ENCODE measurements at regions not wholly inside any gene's neighbourhood (a gene's known extent, or its start where the extent isn't known, plus 50 kb on each side); places are given as distances from the start of the nearest gene placed in this dataset.
"Not testable (repeated sequence)": the region's sequence is repeated elsewhere in the genome, so short reads cannot be mapped to it uniquely, and the experiment has no call there.

GRCh38 chr9:104389341-104389740 lies 114.7 kb upstream of the OR13F1 start:
- no peak for DNase-seq (ENCODE audit: low spot score)
- ATAC-seq (ENCODE audit: low FRiP score) = no peak

DNA sequence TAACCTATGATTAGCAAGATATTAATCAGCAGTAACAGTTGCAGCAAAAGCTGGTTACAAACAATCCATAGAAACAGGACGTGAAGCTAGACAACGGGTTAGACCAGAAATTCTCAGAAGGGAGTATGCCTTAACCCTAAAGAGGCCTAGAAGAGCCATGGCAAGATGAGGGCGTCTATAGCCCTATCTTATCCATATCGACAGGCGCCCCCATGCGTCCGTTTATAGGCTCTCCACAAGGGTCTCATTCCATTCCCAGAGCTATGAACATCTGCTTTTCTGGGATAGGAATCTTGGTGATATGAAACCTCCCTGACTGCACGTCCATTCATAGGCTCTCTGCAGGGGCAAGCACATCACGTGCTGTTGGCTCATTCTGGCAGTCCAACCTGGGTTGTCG lies 109.2 kb upstream of the OR13F1 start:
- not testable (repeated sequence) for ATAC-seq (ENCODE audit: low FRiP score); DNase-seq (ENCODE audit: low spot score)

More at GRCh38 chr9:104389341-104389740, 114.7 kb upstream of the OR13F1 start:
- TF ChIP-seq, protein P1, sequence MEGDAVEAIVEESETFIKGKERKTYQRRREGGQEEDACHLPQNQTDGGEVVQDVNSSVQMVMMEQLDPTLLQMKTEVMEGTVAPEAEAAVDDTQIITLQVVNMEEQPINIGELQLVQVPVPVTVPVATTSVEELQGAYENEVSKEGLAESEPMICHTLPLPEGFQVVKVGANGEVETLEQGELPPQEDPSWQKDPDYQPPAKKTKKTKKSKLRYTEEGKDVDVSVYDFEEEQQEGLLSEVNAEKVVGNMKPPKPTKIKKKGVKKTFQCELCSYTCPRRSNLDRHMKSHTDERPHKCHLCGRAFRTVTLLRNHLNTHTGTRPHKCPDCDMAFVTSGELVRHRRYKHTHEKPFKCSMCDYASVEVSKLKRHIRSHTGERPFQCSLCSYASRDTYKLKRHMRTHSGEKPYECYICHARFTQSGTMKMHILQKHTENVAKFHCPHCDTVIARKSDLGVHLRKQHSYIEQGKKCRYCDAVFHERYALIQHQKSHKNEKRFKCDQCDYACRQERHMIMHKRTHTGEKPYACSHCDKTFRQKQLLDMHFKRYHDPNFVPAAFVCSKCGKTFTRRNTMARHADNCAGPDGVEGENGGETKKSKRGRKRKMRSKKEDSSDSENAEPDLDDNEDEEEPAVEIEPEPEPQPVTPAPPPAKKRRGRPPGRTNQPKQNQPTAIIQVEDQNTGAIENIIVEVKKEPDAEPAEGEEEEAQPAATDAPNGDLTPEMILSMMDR (IDR thresholded peaks at IDR 0.05) = no peak

DNA sequence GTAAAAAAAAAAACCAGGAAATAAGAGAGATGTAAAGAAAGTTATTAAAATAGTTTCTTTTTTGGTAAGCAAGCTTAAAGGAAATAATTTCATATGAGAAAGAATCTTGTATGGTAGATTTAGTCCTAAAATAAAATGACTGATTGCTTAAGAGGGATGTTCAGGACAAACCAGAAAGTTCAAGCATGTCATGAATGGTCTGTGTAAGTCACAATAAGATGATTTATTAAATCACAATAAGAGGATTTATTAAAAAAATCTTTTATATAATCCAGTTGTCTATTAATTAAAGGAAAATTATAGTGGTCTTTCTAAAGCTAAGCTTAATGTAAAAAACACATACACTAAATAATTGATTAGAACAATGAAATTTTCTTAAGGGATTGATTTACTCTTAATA lies 91.8 kb upstream of the OR13F1 start:
- ATAC-seq (ENCODE audit: low FRiP score) (no peak), DNase-seq (ENCODE audit: low spot score) (no peak)
- TF ChIP-seq, protein P1 (IDR thresholded peaks at IDR 0.05) = no peak

DNA sequence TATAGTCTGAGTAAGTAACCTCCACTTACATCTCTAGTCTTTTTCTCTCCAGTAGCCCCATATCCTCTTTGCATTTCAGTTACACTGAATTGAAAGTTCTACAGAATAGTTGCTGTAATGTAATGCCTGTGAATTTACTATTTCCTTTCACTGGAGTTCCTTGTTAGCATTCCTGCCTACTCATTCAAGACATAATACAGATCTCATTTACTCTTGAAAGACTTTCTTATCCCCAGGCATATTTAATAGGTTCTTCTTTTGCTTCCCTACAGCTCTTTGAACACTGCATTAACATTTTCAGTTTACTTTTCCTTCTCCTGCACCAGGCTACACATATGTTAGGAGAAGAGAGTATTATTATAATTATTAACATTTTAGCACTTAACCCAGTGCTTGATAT lies 87.6 kb upstream of the OR13F1 start:
- DNase-seq (ENCODE audit: low spot score) (no peak), ATAC-seq (ENCODE audit: low FRiP score) (no peak)
- TF ChIP-seq, protein P1 (IDR thresholded peaks at IDR 0.05) = no peak

GRCh38 chr9:104417296-104417695 lies 86.8 kb upstream of the OR13F1 start:
- ATAC-seq (ENCODE audit: low FRiP score) (no peak), DNase-seq (ENCODE audit: low spot score) (no peak)
- TF ChIP-seq, protein P1 (IDR thresholded peaks at IDR 0.05) = no peak

DNA sequence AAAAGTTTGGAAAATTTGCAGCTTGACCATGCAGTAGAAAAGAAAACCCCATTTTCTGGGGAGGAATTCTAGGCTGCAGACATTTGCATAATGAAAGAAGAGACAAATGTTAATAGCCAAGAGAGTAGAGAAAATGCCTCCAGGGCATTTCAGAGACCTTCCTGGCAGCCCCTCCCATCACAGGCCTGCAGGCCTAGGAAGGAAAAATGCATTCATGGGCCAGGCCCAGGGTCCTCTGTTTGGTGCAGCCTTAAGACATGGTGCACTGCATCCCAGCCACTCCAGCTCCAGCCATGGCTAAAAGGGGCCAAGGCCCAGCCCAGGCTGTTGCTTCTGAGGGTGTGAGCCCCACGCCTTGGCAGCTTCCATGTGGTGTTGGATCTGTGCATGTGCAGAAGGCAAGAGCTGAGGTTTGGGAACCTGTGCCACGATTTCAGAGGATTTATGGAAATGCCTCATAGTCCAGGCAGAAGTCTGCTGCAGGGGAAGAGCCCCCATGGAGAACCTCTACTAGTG lies 75.0 kb upstream of the OR13F1 start:
- no peak for DNase-seq (ENCODE audit: low spot score)
- TF ChIP-seq, protein P1 (IDR thresholded peaks at IDR 0.05) = no peak
- ATAC-seq (ENCODE audit: low FRiP score) = no peak

DNA sequence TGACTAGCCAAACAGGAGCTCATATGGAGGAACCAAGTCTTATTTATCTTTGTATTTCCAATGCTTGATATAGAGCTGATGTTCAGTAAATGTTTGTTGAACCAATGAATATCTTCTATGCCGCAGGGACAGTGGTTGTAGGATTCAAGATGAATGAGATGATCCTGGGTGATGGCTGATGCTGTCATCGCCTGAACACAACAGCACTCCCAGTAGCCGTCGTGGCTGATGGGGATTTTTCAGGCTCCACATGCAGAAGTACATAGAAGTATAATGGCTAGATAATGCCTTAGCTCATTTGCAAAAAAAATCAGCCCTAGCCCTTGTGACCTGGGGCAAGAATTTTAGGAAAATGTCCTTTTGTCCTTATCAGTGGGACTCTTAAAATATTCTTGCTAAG lies 69.0 kb upstream of the OR13F1 start:
- DNase-seq (ENCODE audit: low spot score) = no peak
- TF ChIP-seq, protein P1 (IDR thresholded peaks at IDR 0.05) = no peak

GRCh38 chr9:104448036-104448435 lies 56.0 kb upstream of the OR13F1 start:
- ATAC-seq (ENCODE audit: low FRiP score) (no peak), DNase-seq (ENCODE audit: low spot score) (no peak)
- TF ChIP-seq, protein P1 (IDR thresholded peaks at IDR 0.05) = no peak

More for the DNA sequence above, 69.0 kb upstream of the OR13F1 start:
- ATAC-seq (ENCODE audit: low FRiP score) = no peak

All from omental fat pad (tissue), 3 donors.